ENCODE measurements at regions not wholly inside any gene's neighbourhood (a gene's known extent, or its start where the extent isn't known, plus 50 kb on each side); places are given as distances from the start of the nearest gene placed in this dataset.

GRCh38 chr5:136810261-136810801, 445.0 kb upstream of the TRPC7 start (continued):
- TF ChIP-seq GTF2F1 (IDR thresholded peaks at IDR 0.05; ENCODE audit: borderline replicate concordance, low read depth, low read length) = no peak
- TF ChIP-seq YY1 (IDR thresholded peaks at IDR 0.05; ENCODE audit: low read depth, low read length) = no peak
- no peak for TF ChIP-seq TCF12 (IDR thresholded peaks at IDR 0.05; ENCODE audit: low read depth, low read length)
- TF ChIP-seq BRCA1 (IDR thresholded peaks at IDR 0.05; ENCODE audit: low read depth, low read length) = no peak
- TF ChIP-seq SRF (IDR thresholded peaks at IDR 0.05; ENCODE audit: low read depth, low read length) = no peak

Data from H1 (cell line).